ENCODE measurements at regions not wholly inside any gene's neighbourhood (a gene's known extent, or its start where the extent isn't known, plus 50 kb on each side); places are given as distances from the start of the nearest gene placed in this dataset.

GRCh38 chr3:111285694-111286093 is 214.1 kb downstream of the NECTIN3 start:
- TF ChIP-seq EP300 (IDR thresholded peaks at IDR 0.05) (no peak), CTCF (IDR thresholded peaks at IDR 0.05) (no peak)
